OCI-LY7 (cell line): ENCODE measurements at regions not wholly inside any gene's neighbourhood (a gene's known extent, or its start where the extent isn't known, plus 50 kb on each side); places are given as distances from the start of the nearest gene placed in this dataset.

Experiments
- CTCF ChIP-seq: fragments of 200-600 bp; sonication (generic); conservative IDR thresholded peaks from 2 replicates; pipeline ENCODE4 v1.5.1; 2014; ENCODE audit warnings: mild to moderate bottlenecking, antibody characterized with exemption, low read length, moderate library complexity, mixed read lengths
- EZH2phosphoT487 ChIP-seq: fragments of 200-600 bp; sonication (generic); IDR thresholded peaks from 2 replicates; pipeline ENCODE4 v1.6.1; 2018; ENCODE audit warnings: low read depth, borderline replicate concordance, mild to moderate bottlenecking, mixed run types, antibody characterized with exemption, low read length, moderate library complexity, mixed read lengths

GRCh38 chr6:48475275-48475674, 364.3 kb upstream of the PTCHD4 start:
- TF ChIP-seq EZH2phosphoT487 (no peak), CTCF (no peak)
